ENCODE measurements at regions not wholly inside any gene's neighbourhood (a gene's known extent, or its start where the extent isn't known, plus 50 kb on each side); places are given as distances from the start of the nearest gene placed in this dataset.
"Not testable (repeated sequence)": the region's sequence is repeated elsewhere in the genome, so short reads cannot be mapped to it uniquely, and the experiment has no call there.

DNA sequence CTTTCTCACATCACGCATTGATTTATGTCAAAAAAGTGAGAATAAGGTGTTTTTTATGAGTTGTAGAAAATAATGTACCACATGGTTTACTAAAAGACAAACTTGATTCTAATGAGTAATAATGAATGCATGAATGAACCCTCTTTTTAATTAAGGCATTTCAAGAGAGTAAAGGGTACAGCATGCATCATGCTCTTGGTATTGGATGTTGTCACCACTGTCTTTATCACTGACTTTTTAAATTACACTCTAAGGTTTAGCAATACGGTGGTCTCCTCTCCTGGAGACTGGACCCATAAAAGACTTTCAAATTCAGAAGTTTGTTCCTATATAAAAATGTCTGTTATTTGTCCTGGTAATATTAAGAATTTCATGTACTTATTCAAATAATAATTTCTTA is 277.5 kb upstream of the TGFBR2 start:
- TF ChIP-seq, protein P1, sequence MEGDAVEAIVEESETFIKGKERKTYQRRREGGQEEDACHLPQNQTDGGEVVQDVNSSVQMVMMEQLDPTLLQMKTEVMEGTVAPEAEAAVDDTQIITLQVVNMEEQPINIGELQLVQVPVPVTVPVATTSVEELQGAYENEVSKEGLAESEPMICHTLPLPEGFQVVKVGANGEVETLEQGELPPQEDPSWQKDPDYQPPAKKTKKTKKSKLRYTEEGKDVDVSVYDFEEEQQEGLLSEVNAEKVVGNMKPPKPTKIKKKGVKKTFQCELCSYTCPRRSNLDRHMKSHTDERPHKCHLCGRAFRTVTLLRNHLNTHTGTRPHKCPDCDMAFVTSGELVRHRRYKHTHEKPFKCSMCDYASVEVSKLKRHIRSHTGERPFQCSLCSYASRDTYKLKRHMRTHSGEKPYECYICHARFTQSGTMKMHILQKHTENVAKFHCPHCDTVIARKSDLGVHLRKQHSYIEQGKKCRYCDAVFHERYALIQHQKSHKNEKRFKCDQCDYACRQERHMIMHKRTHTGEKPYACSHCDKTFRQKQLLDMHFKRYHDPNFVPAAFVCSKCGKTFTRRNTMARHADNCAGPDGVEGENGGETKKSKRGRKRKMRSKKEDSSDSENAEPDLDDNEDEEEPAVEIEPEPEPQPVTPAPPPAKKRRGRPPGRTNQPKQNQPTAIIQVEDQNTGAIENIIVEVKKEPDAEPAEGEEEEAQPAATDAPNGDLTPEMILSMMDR (IDR thresholded peaks at IDR 0.05): not testable (repeated sequence)
- not testable (repeated sequence) for TF ChIP-seq POLR2A (IDR thresholded peaks at IDR 0.05)
